GM23338 (cell line): ENCODE measurements at regions not wholly inside any gene's neighbourhood (a gene's known extent, or its start where the extent isn't known, plus 50 kb on each side); places are given as distances from the start of the nearest gene placed in this dataset.

Source experiments
- ATAC-seq: fragments of 200-7000 bp; cut with Tn5 transposase; 3 replicates; pipeline ENCODE4 v1.9.1; 2020
- DNase-seq: peaks from one replicate; pipeline ENCODE4 v3.0.0-alpha.2; 2015; ENCODE audit warnings: low spot score
- H2AFZ ChIP-seq: fragments of 200-600 bp; sonication (generic); 2 replicates; pipeline ENCODE4 v1.8.0; 2016; ENCODE audit warnings: antibody characterized with exemption, mild to moderate bottlenecking, moderate library complexity
- H3F3A ChIP-seq: fragments of 200-600 bp; sonication (generic); replicated peaks from 2 replicates; pipeline ENCODE4 v1.8.0; 2017; ENCODE audit warnings: antibody characterized with exemption, mixed run types, low read depth
- H3K27ac ChIP-seq: fragments of 200-600 bp; sonication (generic); 2 replicates; pipeline ENCODE4 v1.6.1; 2016; ENCODE audit warnings: low read depth
- H3K27me3 ChIP-seq: fragments of 200-600 bp; sonication (generic); 2 replicates; pipeline ENCODE4 v1.8.0; 2016; ENCODE audit warnings: mild to moderate bottlenecking, mixed run types, moderate library complexity; ENCODE audit not compliant: insufficient read depth
- H3K36me3 ChIP-seq: fragments of 200-600 bp; sonication (generic); 2 replicates; pipeline ENCODE4 v1.8.0; 2016; ENCODE audit warnings: mild to moderate bottlenecking; ENCODE audit not compliant: insufficient read depth
- H3K4me1 ChIP-seq: fragments of 200-600 bp; sonication (generic); 2 replicates; pipeline ENCODE4 v1.8.0; 2016; ENCODE audit warnings: mild to moderate bottlenecking, moderate library complexity; ENCODE audit not compliant: insufficient read depth
- H3K4me2 ChIP-seq: fragments of 200-600 bp; sonication (generic); 2 replicates; pipeline ENCODE4 v1.7.1; 2017; ENCODE audit warnings: mixed run types
- H3K4me3 ChIP-seq: fragments of 200-600 bp; sonication (generic); 2 replicates; pipeline ENCODE4 v1.6.1; 2016; ENCODE audit warnings: mixed run types
- H3K79me2 ChIP-seq: fragments of 200-600 bp; sonication (generic); replicated peaks from 2 replicates; pipeline ENCODE4 v1.8.0; 2017; ENCODE audit warnings: mild to moderate bottlenecking; ENCODE audit not compliant: insufficient read depth
- H3K9me2 ChIP-seq: fragments of 200-600 bp; sonication (generic); 2 replicates; pipeline ENCODE4 v1.8.0; 2017; ENCODE audit not compliant: insufficient read depth
- H4K20me1 ChIP-seq: fragments of 200-600 bp; sonication (generic); replicated peaks from 2 replicates; pipeline ENCODE4 v1.8.0; 2017; ENCODE audit warnings: mild to moderate bottlenecking; ENCODE audit not compliant: insufficient read depth
- H3K27ac Mint-ChIP-seq: 2 replicates; pipeline ENCODE4 v1.8.0; 2020; ENCODE audit warnings: inconsistent platforms, mild to moderate bottlenecking, moderate library complexity, mixed read lengths
- H3K27me3 Mint-ChIP-seq: 3 replicates; pipeline ENCODE4 v1.8.0; 2022; ENCODE audit warnings: low read depth, mild to moderate bottlenecking, moderate library complexity, mixed read lengths, inconsistent platforms; ENCODE audit not compliant: insufficient read depth, poor library complexity
- H3K36me3 Mint-ChIP-seq: 3 replicates; pipeline ENCODE4 v1.8.0; 2021; ENCODE audit warnings: low read depth, mild to moderate bottlenecking, inconsistent platforms, moderate library complexity, mixed read lengths
- H3K4me1 Mint-ChIP-seq: 3 replicates; pipeline ENCODE4 v1.8.0; 2020; ENCODE audit warnings: mild to moderate bottlenecking, inconsistent platforms, mixed read lengths
- H3K4me3 Mint-ChIP-seq: 3 replicates; pipeline ENCODE4 v1.8.0; 2021; ENCODE audit warnings: moderate library complexity, mild to moderate bottlenecking, inconsistent platforms, mixed read lengths
- H3K9me3 Mint-ChIP-seq: 3 replicates; pipeline ENCODE4 v1.8.0; 2020; ENCODE audit warnings: moderate library complexity, mild to moderate bottlenecking, inconsistent platforms, mixed read lengths
- CREB1 ChIP-seq: fragments of 250-450 bp; sonication (Bioruptor Pico); IDR thresholded peaks from 2 replicates; pipeline ENCODE4 v1.5.0; 2020; ENCODE audit warnings: low read depth, mild to moderate bottlenecking, moderate library complexity
- CTCF ChIP-seq, 2 experiments: fragments of 200-600 bp in 1 of 2; sonication (generic) in 1 of 2; conservative IDR thresholded peaks; 2 replicates each; pipeline versions ENCODE4 v1.5.1 to v1.6.1; 2016 to 2017; ENCODE audit warnings: antibody characterized with exemption in 2 of 2, low read depth in 2 of 2, mild to moderate bottlenecking in 2 of 2, moderate library complexity in 1 of 2
- ETS1 ChIP-seq: IDR thresholded peaks from 2 replicates; pipeline ENCODE4 v1.6.1; 2016; ENCODE audit warnings: antibody characterized with exemption
- EZH2 ChIP-seq: fragments of 200-600 bp; sonication (generic); IDR thresholded peaks from one replicate; pipeline ENCODE4 v1.8.0; 2017; ENCODE audit warnings: antibody characterized with exemption, mild to moderate bottlenecking, low read depth; ENCODE audit not compliant: unreplicated experiment
- NANOG ChIP-seq: IDR thresholded peaks from 2 replicates; pipeline ENCODE4 v1.6.1; 2016; ENCODE audit warnings: antibody characterized with exemption, borderline replicate concordance
- POLR2AphosphoS5 ChIP-seq: IDR thresholded peaks from 2 replicates; pipeline ENCODE4 v1.6.1; 2016; ENCODE audit warnings: antibody characterized with exemption, low read depth
- REST ChIP-seq: IDR thresholded peaks from one replicate; pipeline ENCODE4 v1.6.1; 2018; ENCODE audit warnings: antibody characterized with exemption; ENCODE audit not compliant: unreplicated experiment
- STAT1 ChIP-seq: IDR thresholded peaks from one replicate; pipeline ENCODE4 v1.6.1; 2016; ENCODE audit warnings: antibody characterized with exemption; ENCODE audit not compliant: unreplicated experiment
- ZNF331 ChIP-seq: fragments of 250-450 bp; sonication (Bioruptor Pico); IDR thresholded peaks from 2 replicates; pipeline ENCODE4 v1.5.0; 2020; ENCODE audit warnings: low read depth, mild to moderate bottlenecking, moderate library complexity
- ZNF462 ChIP-seq: fragments of 250-450 bp; sonication (Bioruptor Pico); IDR thresholded peaks from 2 replicates; pipeline ENCODE4 v1.5.0; 2020; ENCODE audit warnings: mild to moderate bottlenecking, moderate library complexity

GRCh38 chr14:25111061-25111601 lies 61.2 kb upstream of the STXBP6 start (continued):
- no peak for TF ChIP-seq ZNF462 (CRISPR knock-in tag)

GRCh38 chr14:25110106-25110505 lies 60.2 kb upstream of the STXBP6 start:
- DNase-seq, result no peak
- no peak for ATAC-seq
- Histone ChIP-seq H3K27ac (no peak overlapping the region), H3K4me2 (no peak overlapping the region), H3F3A (no peaks in the 10 kb centered on the region), H3K36me3 (no peaks in the 10 kb centered on the region), H3K79me2 (no peaks in the 10 kb centered on the region), H3K4me3 (no peak overlapping the region), H2AFZ (no peak overlapping the region), H3K27me3 (no peaks in the 10 kb centered on the region), H3K4me1 (no peaks in the 10 kb centered on the region), H3K9me2 (no peaks in the 10 kb centered on the region), H4K20me1 (no peaks in the 10 kb centered on the region)
- no peak overlapping the region for H3K27ac Mint-ChIP-seq
- H3K4me1 Mint-ChIP-seq, result no peaks in the 10 kb centered on the region
- peaks cover under 1% of the 10 kb centered on the region; the same call in 2 of the 3 replicates for H3K9me3 Mint-ChIP-seq
- H3K27me3 Mint-ChIP-seq, result no peaks in the 10 kb centered on the region
- no peak overlapping the region for H3K4me3 Mint-ChIP-seq
- H3K36me3 Mint-ChIP-seq, result no peaks in the 10 kb centered on the region
- no peak for TF ChIP-seq NANOG
- no peak for TF ChIP-seq STAT1
- TF ChIP-seq CTCF (conservative IDR thresholded peaks at IDR 0.05; ENCODE audit: low read depth in 2 of 2), result no peak
- no peak for TF ChIP-seq POLR2AphosphoS5
- no peak for TF ChIP-seq ETS1
- TF ChIP-seq ZNF331 (CRISPR knock-in tag), result no peak
- no peak for TF ChIP-seq EZH2
- no peak for TF ChIP-seq REST
- no peak for TF ChIP-seq CREB1
